22Rv1 (cell line): ENCODE measurements at regions not wholly inside any gene's neighbourhood (a gene's known extent, or its start where the extent isn't known, plus 50 kb on each side); places are given as distances from the start of the nearest gene placed in this dataset.

Source experiments
- CTCF ChIP-seq: fragments of 450-650 bp; IDR thresholded peaks from 2 replicates; pipeline ENCODE4 v1.5.1; 2017; ENCODE audit warnings: mild to moderate bottlenecking
- ZFX ChIP-seq: fragments of 450-650 bp; IDR thresholded peaks from 2 replicates; pipeline ENCODE4 v1.6.1; 2017; ENCODE audit warnings: antibody characterized with exemption, borderline replicate concordance

- TF ChIP-seq CTCF (no peak), ZFX (no peak)
Observed at GRCh38 chr20:5434116-5434515, 117.4 kb upstream of the PROKR2 start.
